MM.1S (cell line): ENCODE measurements at regions not wholly inside any gene's neighbourhood (a gene's known extent, or its start where the extent isn't known, plus 50 kb on each side); places are given as distances from the start of the nearest gene placed in this dataset.

Source experiments
- EZH2 ChIP-seq: fragments of 300-600 bp; sonication (generic); optimal IDR thresholded peaks from 2 replicates; pipeline ENCODE3; 2017; ENCODE audit warnings: low read depth, mild to moderate bottlenecking, antibody characterized with exemption, low read length, mixed read lengths
- TF ChIP-seq, protein P1 (sequence below): fragments of 300-600 bp; sonication (generic); IDR thresholded peaks from 2 replicates; pipeline ENCODE4 v1.5.1; 2016; ENCODE audit warnings: antibody characterized with exemption, low read length, mixed read lengths

DNA sequence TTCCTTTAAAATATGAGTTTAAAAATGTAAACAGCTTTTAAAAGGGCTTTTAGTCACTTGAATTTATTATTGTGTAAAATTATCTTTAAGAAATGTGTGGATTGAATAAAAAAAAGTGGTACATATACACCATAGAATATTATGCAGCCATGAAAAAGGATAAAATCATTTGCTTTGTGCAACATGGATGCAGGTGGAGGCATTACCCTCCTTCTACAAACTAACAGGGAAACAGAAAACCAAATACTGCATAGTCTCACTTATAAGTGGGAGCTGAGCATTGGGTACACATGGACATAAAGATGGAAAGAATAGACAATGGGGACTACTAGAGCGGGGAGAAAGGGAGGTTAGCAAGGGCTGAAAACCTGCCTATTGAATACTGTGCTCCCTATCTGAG lies 999.3 kb downstream of the SLITRK5 start:
- no peak for TF ChIP-seq EZH2
- TF ChIP-seq, protein P1, sequence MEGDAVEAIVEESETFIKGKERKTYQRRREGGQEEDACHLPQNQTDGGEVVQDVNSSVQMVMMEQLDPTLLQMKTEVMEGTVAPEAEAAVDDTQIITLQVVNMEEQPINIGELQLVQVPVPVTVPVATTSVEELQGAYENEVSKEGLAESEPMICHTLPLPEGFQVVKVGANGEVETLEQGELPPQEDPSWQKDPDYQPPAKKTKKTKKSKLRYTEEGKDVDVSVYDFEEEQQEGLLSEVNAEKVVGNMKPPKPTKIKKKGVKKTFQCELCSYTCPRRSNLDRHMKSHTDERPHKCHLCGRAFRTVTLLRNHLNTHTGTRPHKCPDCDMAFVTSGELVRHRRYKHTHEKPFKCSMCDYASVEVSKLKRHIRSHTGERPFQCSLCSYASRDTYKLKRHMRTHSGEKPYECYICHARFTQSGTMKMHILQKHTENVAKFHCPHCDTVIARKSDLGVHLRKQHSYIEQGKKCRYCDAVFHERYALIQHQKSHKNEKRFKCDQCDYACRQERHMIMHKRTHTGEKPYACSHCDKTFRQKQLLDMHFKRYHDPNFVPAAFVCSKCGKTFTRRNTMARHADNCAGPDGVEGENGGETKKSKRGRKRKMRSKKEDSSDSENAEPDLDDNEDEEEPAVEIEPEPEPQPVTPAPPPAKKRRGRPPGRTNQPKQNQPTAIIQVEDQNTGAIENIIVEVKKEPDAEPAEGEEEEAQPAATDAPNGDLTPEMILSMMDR = no peak
